GM12873 (cell line): ENCODE measurements at regions not wholly inside any gene's neighbourhood (a gene's known extent, or its start where the extent isn't known, plus 50 kb on each side); places are given as distances from the start of the nearest gene placed in this dataset.

Source experiments
- CTCF ChIP-seq: IDR thresholded peaks from 2 replicates; pipeline ENCODE4 v1.5.1; 2012; ENCODE audit warnings: low read depth, mild to moderate bottlenecking, moderate library complexity, low read length, control low read depth; ENCODE audit not compliant: insufficient read depth; ENCODE audit errors: missing control alignments

- TF ChIP-seq CTCF: no peak
These were observed 484.1 kb downstream of the ZSWIM6 start for GRCh38 chr5:61816146-61816545.

- no peak for TF ChIP-seq CTCF
These were observed 484.8 kb downstream of the ZSWIM6 start for GRCh38 chr5:61816585-61817450.

- TF ChIP-seq CTCF: peak; percentile 31
These were observed 485.6 kb downstream of the ZSWIM6 start for GRCh38 chr5:61817472-61818326.

- TF ChIP-seq CTCF: no peak
These were observed 485.2 kb upstream of the KIF2A start for GRCh38 chr5:61820836-61821235.

- no peak for TF ChIP-seq CTCF
These were observed 484.4 kb upstream of the KIF2A start for GRCh38 chr5:61821561-61821960.

- TF ChIP-seq CTCF: no peak
These were observed 483.4 kb upstream of the KIF2A start for GRCh38 chr5:61822584-61822983.

GRCh38 chr5:61823065-61823464 lies 482.9 kb upstream of the KIF2A start:
- TF ChIP-seq CTCF: no peak
